Smooth muscle cell (in vitro differentiated cells): ENCODE measurements at regions not wholly inside any gene's neighbourhood (a gene's known extent, or its start where the extent isn't known, plus 50 kb on each side); places are given as distances from the start of the nearest gene placed in this dataset.

Experiments
- DNase-seq: peaks from one replicate; lab custom pipeline; 2025; ENCODE audit not compliant: unreplicated experiment; lab: John Stamatoyannopoulos, UW
- H2AFZ ChIP-seq: fragments of 200-600 bp; sonication (generic); 2 replicates; pipeline ENCODE4 v1.6.0; 2016; ENCODE audit warnings: antibody characterized with exemption, low read depth, mild to moderate bottlenecking
- H3F3A ChIP-seq: fragments of 200-600 bp; sonication (generic); 2 replicates; pipeline ENCODE4 v1.6.0; 2017; ENCODE audit warnings: antibody characterized with exemption, low read depth
- H3K27ac ChIP-seq: fragments of 200-600 bp; sonication (generic); 2 replicates; pipeline ENCODE4 v1.5.1; 2016; ENCODE audit warnings: low read depth, mild to moderate bottlenecking
- H3K27me3 ChIP-seq: fragments of 200-600 bp; sonication (generic); 2 replicates; pipeline ENCODE4 v1.6.1; 2016; ENCODE audit warnings: low read depth, mild to moderate bottlenecking
- H3K36me3 ChIP-seq: fragments of 200-600 bp; sonication (generic); 2 replicates; pipeline ENCODE4 v1.5.1; 2016; ENCODE audit warnings: low read depth
- H3K4me1 ChIP-seq: fragments of 200-600 bp; sonication (generic); 2 replicates; pipeline ENCODE4 v1.5.1; 2016; ENCODE audit warnings: low read depth
- H3K4me2 ChIP-seq: fragments of 200-600 bp; sonication (generic); 2 replicates; pipeline ENCODE4 v1.6.0; 2016; ENCODE audit warnings: mild to moderate bottlenecking
- H3K4me3 ChIP-seq: fragments of 200-600 bp; sonication (generic); 2 replicates; pipeline ENCODE4 v1.5.1; 2016; ENCODE audit warnings: mild to moderate bottlenecking
- H3K79me2 ChIP-seq: fragments of 200-600 bp; sonication (generic); 2 replicates; pipeline ENCODE4 v1.6.0; 2016; ENCODE audit warnings: low read depth, mild to moderate bottlenecking
- H3K9ac ChIP-seq: fragments of 200-600 bp; sonication (generic); 2 replicates; pipeline ENCODE4 v1.6.0; 2016; ENCODE audit warnings: low read depth
- H3K9me3 ChIP-seq: fragments of 200-600 bp; sonication (generic); replicated peaks from 2 replicates; pipeline ENCODE4 v1.5.1; 2016; ENCODE audit warnings: low read depth
- H4K20me1 ChIP-seq: fragments of 200-600 bp; sonication (generic); 2 replicates; pipeline ENCODE4 v1.6.0; 2016; ENCODE audit warnings: low read depth
- WGBS: methylation state at CpG from one replicate; pipeline ENCODE4 v1.1.7; 2016; ENCODE audit warnings: low lambda C conversion rate; 5-methylcytosine and 5-hydroxymethylcytosine counted together
- TF ChIP-seq, protein P1 (sequence below): fragments of 200-600 bp; sonication (generic); IDR thresholded peaks from 2 replicates; pipeline ENCODE4 v1.5.1; 2017; ENCODE audit warnings: borderline replicate concordance, mild to moderate bottlenecking, antibody characterized with exemption; ENCODE audit not compliant: insufficient read depth, poor library complexity, severe bottlenecking

DNA sequence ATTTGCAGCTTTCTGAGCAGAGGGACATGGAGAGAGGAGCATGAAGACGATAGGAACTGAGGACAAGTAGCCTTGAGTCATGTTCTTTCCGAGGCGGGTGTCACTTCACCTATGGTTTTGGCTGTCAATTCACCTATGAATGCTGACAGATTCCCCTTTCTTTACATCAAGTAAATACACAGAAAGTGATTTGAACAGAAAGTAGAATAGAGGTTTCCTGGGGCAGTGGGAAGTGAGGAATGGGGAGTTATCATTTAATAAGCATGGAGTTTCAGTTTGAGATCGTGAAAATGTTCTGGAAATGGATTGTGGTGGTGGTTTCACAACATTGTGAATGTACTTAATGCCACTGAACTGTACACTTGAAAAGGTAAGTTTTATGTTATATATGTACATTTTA lies 138.4 kb upstream of the MDFIC start:
- H3F3A ChIP-seq, result no peaks in the 10 kb centered on the region
- WGBS, result 91% methylated on average over 4 of the region's 4 CpGs
- H3K9ac ChIP-seq, result no peak overlapping the region
- no peak overlapping the region for H2AFZ ChIP-seq
- no peaks in the 10 kb centered on the region for H4K20me1 ChIP-seq
- no peak for DNase-seq
- TF ChIP-seq, protein P1, sequence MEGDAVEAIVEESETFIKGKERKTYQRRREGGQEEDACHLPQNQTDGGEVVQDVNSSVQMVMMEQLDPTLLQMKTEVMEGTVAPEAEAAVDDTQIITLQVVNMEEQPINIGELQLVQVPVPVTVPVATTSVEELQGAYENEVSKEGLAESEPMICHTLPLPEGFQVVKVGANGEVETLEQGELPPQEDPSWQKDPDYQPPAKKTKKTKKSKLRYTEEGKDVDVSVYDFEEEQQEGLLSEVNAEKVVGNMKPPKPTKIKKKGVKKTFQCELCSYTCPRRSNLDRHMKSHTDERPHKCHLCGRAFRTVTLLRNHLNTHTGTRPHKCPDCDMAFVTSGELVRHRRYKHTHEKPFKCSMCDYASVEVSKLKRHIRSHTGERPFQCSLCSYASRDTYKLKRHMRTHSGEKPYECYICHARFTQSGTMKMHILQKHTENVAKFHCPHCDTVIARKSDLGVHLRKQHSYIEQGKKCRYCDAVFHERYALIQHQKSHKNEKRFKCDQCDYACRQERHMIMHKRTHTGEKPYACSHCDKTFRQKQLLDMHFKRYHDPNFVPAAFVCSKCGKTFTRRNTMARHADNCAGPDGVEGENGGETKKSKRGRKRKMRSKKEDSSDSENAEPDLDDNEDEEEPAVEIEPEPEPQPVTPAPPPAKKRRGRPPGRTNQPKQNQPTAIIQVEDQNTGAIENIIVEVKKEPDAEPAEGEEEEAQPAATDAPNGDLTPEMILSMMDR, result no peak
- H3K4me1 ChIP-seq, result no peaks in the 10 kb centered on the region
- no peak overlapping the region for H3K4me2 ChIP-seq
- no peak overlapping the region for H3K27ac ChIP-seq
- H3K27me3 ChIP-seq, result no peaks in the 10 kb centered on the region
- no peaks in the 10 kb centered on the region for H3K79me2 ChIP-seq
- H3K4me3 ChIP-seq, result no peak overlapping the region
- no peaks in the 10 kb centered on the region for H3K36me3 ChIP-seq
- H3K9me3 ChIP-seq, result no peaks in the 10 kb centered on the region

DNA sequence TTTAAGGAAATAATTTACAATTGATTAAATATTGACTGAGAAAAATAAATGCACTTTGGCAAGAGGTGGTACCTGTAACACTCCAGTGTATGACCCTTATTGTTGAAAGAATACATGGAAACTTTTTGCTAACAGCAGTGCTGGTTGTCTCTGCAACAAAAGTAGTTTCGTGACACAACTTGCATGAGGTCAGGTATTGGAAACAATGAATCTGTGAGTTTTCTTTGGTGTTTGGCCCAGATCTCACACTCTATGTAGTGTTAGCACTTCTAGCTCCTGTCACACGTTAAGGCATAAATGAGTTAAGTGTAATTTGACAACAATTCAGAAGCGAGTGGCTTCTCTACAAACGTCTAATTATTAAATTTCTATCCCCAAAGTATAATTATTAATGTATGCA lies 137.7 kb upstream of the MDFIC start:
- Histone ChIP-seq H3K4me2 (no peak overlapping the region), H3K27me3 (no peaks in the 10 kb centered on the region), H3F3A (no peaks in the 10 kb centered on the region), H3K79me2 (no peaks in the 10 kb centered on the region), H3K4me3 (no peak overlapping the region), H3K9me3 (no peaks in the 10 kb centered on the region), H3K36me3 (no peaks in the 10 kb centered on the region), H3K27ac (no peak overlapping the region), H2AFZ (no peak overlapping the region), H4K20me1 (no peaks in the 10 kb centered on the region), H3K9ac (no peak overlapping the region), H3K4me1 (no peaks in the 10 kb centered on the region)
- 85% methylated on average over 4 of the region's 4 CpGs for WGBS
- DNase-seq, result no peak
- TF ChIP-seq, protein P1, result no peak

DNA sequence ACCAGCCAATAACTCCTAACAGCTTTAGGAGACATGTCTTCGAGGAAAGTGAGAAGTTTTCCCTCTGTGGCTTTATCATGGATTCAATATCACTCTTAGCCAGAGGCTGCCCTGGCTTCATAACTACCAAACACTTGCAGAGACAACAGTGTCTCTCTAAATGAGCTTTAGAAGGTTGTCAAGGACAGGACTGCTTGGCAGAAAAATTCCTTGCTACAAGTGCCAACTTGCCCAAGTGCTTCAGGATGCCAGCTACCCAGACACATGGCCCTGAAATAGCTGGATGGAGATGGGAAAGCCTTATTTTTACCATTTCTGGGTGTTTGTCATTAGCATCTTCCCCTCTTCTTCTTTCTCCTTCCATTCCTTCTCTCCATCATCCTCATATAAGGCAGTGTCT lies 137.1 kb upstream of the MDFIC start:
- Histone ChIP-seq H3K27me3 (no peaks in the 10 kb centered on the region), H4K20me1 (no peaks in the 10 kb centered on the region), H3F3A (no peaks in the 10 kb centered on the region), H2AFZ (no peak overlapping the region), H3K9me3 (no peaks in the 10 kb centered on the region), H3K9ac (no peak overlapping the region), H3K4me3 (no peak overlapping the region), H3K36me3 (no peaks in the 10 kb centered on the region), H3K79me2 (no peaks in the 10 kb centered on the region), H3K27ac (no peak overlapping the region), H3K4me2 (no peak overlapping the region), H3K4me1 (no peaks in the 10 kb centered on the region)
- TF ChIP-seq, protein P1, result no peak
- WGBS, result 68% methylated on average over 1 of the region's 1 CpG
- DNase-seq, result no peak

DNA sequence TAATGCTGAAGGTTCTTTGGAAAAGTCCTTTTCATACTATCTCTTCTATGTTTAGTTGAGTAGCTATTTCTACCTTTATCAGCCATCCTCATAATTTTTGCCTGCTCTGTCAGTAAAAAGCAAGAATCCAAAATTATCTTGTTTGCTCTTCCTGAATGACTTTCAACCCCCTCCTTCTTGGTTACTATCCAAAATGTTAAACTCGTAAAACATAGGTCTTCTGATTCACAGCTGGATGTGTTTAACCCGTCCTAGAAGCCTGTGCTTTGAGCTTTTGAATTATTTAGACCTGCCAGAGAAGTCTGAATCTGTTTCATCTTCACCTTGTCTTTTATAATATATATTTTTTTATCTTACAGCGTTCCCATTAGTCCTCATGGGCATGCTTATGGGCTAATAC lies 136.4 kb upstream of the MDFIC start:
- 56% methylated on average over 3 of the region's 3 CpGs for WGBS
- no peak for DNase-seq
- TF ChIP-seq, protein P1, result no peak
- H3K4me3 ChIP-seq, result no peak overlapping the region
- H3K4me2 ChIP-seq, result no peak overlapping the region
- H3K36me3 ChIP-seq, result no peaks in the 10 kb centered on the region
- no peaks in the 10 kb centered on the region for H3K9me3 ChIP-seq
- no peaks in the 10 kb centered on the region for H3K27me3 ChIP-seq
- no peak overlapping the region for H3K27ac ChIP-seq
- no peaks in the 10 kb centered on the region for H3F3A ChIP-seq
- no peaks in the 10 kb centered on the region for H3K4me1 ChIP-seq
- H3K9ac ChIP-seq, result no peak overlapping the region
- no peaks in the 10 kb centered on the region for H4K20me1 ChIP-seq
- no peak overlapping the region for H2AFZ ChIP-seq
- H3K79me2 ChIP-seq, result no peaks in the 10 kb centered on the region
